HepG2 (cell line): ENCODE measurements at regions not wholly inside any gene's neighbourhood (a gene's known extent, or its start where the extent isn't known, plus 50 kb on each side); places are given as distances from the start of the nearest gene placed in this dataset.

Source experiments
- ATAC-seq: fragments of 200-7000 bp; cut with Tn5 transposase; 3 replicates; pipeline ENCODE4 v1.9.1; 2020; ENCODE audit warnings: mild to moderate bottlenecking, moderate library complexity
- BruUV-seq: library from RNA; stranded (reverse); fragments of 400-500 nt; replicated peaks from 2 replicates; lab custom pipeline; 2021; lab: Mats Ljungman, UMichigan
- CTCF ChIA-PET: fragments of 300-600 bp; formaldehyde crosslinking; extraction: SDS; loops from one replicate; lab custom pipeline; 2021; ENCODE audit warnings: low total read pairs, inconsistent platforms, low intra/inter-chr PET ratio; lab: Yijun Ruan, JAX
- POLR2A ChIA-PET: fragments of 350-600 bp; sonication (Branson Sonifier 250); formaldehyde crosslinking; loops from one replicate; lab custom pipeline; 2020; ENCODE audit warnings: antibody characterized with exemption, inconsistent platforms; lab: Yijun Ruan, JAX
- DNase-seq: peaks from one replicate; pipeline ENCODE4 v3.0.0-alpha.2; 2015; ENCODE audit warnings: low spot score
- FAIRE-seq: peaks from 3 replicates; lab custom pipeline; 2011; peaks lifted over from hg19 to GRCh38; lab: Jason Lieb, UNC
- H2AFZ ChIP-seq: one replicate; pipeline ENCODE4 v1.6.1; 2011; ENCODE audit warnings: low read length, inconsistent platforms
- H3K27ac ChIP-seq: fragments of 300-600 bp; 3 replicates; pipeline ENCODE4 v1.8.0; 2011; ENCODE audit warnings: mixed run types, mild to moderate bottlenecking, mixed read lengths, low read length, inconsistent platforms; ENCODE audit not compliant: insufficient read depth; ENCODE audit errors: extremely low read length
- H3K27me3 ChIP-seq, 2 experiments: fragments of 200-600 bp in 1 of 2; 2 replicates in 1 of 2; 3 replicates in 1 of 2; pipeline versions ENCODE4 v1.6.0 to v1.8.0; 2011; ENCODE audit warnings: low read length in 2 of 2, mild to moderate bottlenecking in 2 of 2, moderate library complexity in 2 of 2, inconsistent platforms in 1 of 2; ENCODE audit not compliant: insufficient read depth in 2 of 2, control insufficient read depth in 1 of 2
- H3K36me3 ChIP-seq, 2 experiments: fragments of 200-600 bp in 1 of 2; replicated peaks in 1 of 2; 2 replicates in 1 of 2; 3 replicates in 1 of 2; pipeline versions ENCODE4 v1.5.1 to v1.8.0; 2011; ENCODE audit warnings: low read length in 2 of 2, inconsistent platforms in 1 of 2; ENCODE audit not compliant: insufficient read depth in 2 of 2, control insufficient read depth in 1 of 2
- H3K4me1 ChIP-seq: 2 replicates; pipeline ENCODE4 v1.5.1; 2012; ENCODE audit warnings: low read length, inconsistent platforms; ENCODE audit not compliant: insufficient read depth
- H3K4me2 ChIP-seq: 2 replicates; pipeline ENCODE4 v1.6.0; 2011; ENCODE audit warnings: low read depth, low read length, inconsistent platforms
- H3K4me3 ChIP-seq, 3 experiments: fragments of 200-600 bp in 1 of 3; sonication (generic), shearing (Covaris generic) in 1 of 3; replicated peaks in 1 of 3; 2 replicates each; pipeline ENCODE4 v1.5.1; 2011 to 2016; ENCODE audit warnings: low read length in 3 of 3, inconsistent platforms in 2 of 3, low read depth in 2 of 3, mild to moderate bottlenecking in 2 of 3, control low read depth in 1 of 3, mixed read lengths in 1 of 3; ENCODE audit not compliant: insufficient read depth in 1 of 3
- H3K79me2 ChIP-seq: one replicate; pipeline ENCODE4 v1.6.1; 2011; ENCODE audit warnings: low read length, inconsistent platforms; ENCODE audit not compliant: insufficient read depth
- H3K9ac ChIP-seq: 2 replicates; pipeline ENCODE4 v1.6.0; 2011; ENCODE audit warnings: mild to moderate bottlenecking, low read depth, low read length, inconsistent platforms; ENCODE audit not compliant: insufficient read depth
- H3K9me3 ChIP-seq: 2 replicates; pipeline ENCODE4 v1.5.1; 2012; ENCODE audit warnings: mild to moderate bottlenecking, low read length
- H4K20me1 ChIP-seq: 2 replicates; pipeline ENCODE4 v1.6.0; 2011; ENCODE audit warnings: inconsistent platforms, mild to moderate bottlenecking, low read length, moderate library complexity; ENCODE audit not compliant: insufficient read depth
- ELK4 ChIP-seq: sonication (generic); formaldehyde crosslinking; IDR thresholded peaks from 2 replicates; pipeline ENCODE4 v1.9.0; 2021; ENCODE audit warnings: missing genetic modification reagents, borderline replicate concordance
- ZBTB40 ChIP-seq, 2 experiments: fragments of 450-650 bp in 1 of 2; sonication (generic) in 1 of 2; formaldehyde crosslinking in 1 of 2; IDR thresholded peaks; 2 replicates each; pipeline versions ENCODE4 v1.6.1 to v1.8.0; 2016 to 2022; ENCODE audit warnings: antibody characterized with exemption in 1 of 2, mild to moderate bottlenecking in 1 of 2, missing genetic modification reagents in 1 of 2
- ZNF326 ChIP-seq: sonication (generic); formaldehyde crosslinking; IDR thresholded peaks from 2 replicates; pipeline ENCODE4 v1.4.0; 2020; ENCODE audit warnings: missing genetic modification reagents, borderline replicate concordance
- ZSCAN5A ChIP-seq: sonication (generic); formaldehyde crosslinking; IDR thresholded peaks from 2 replicates; pipeline ENCODE4 v1.8.0; 2022; ENCODE audit warnings: mild to moderate bottlenecking, missing genetic modification reagents, borderline replicate concordance
- WGBS: methylation state at CpG from one replicate; pipeline ENCODE4 v1.1.6; 2017; ENCODE audit warnings: low lambda C conversion rate; 5-methylcytosine and 5-hydroxymethylcytosine counted together
- in situ Hi-C: cut with HindIII; loops from 2 replicates; pipeline ENCODE4 v1.10.0; 2017; ENCODE audit warnings: low pct_unique_long_range_greater_than_20kb; ENCODE audit not compliant: extremely low pct_ligation_motif_present
- intact Hi-C: fragments of 100-400 bp; cut with micrococcal nuclease; formaldehyde crosslinking; loops from one replicate; pipeline ENCODE4 v1.10.0; 2022; ENCODE audit not compliant: unreplicated experiment

- intact Hi-C loops (no loop called here), in situ Hi-C loops (no loop called here)
- DNase-seq: no peak
- H3K4me2 ChIP-seq: no peak overlapping the region
- no peak for ATAC-seq
- WGBS: 91% methylated on average over 10 of the region's 10 CpGs
- H3K4me1 ChIP-seq: peaks cover 35% of the 10 kb centered on the region
- no peak for FAIRE-seq
- no peaks in the 10 kb centered on the region for H3K36me3 ChIP-seq
- BruUV-seq: no TSS peak
- POLR2A ChIA-PET: no interaction called here
- no peak overlapping the region for H3K27ac ChIP-seq
- H4K20me1 ChIP-seq: no peaks in the 10 kb centered on the region
- no peak overlapping the region for H3K4me3 ChIP-seq
- no peaks in the 10 kb centered on the region for H3K27me3 ChIP-seq
- CTCF ChIA-PET: no interaction called here
- H3K9ac ChIP-seq: no peak overlapping the region
- H3K9me3 ChIP-seq: 0 out of 2 replicates have a peak, but pooled peaks cover 6% of the 10 kb centered on the region
- no peaks in the 10 kb centered on the region for H3K79me2 ChIP-seq
- no peak for TF ChIP-seq ZBTB40 (IDR thresholded peaks at IDR 0.05)
- peak; percentile 93 for TF ChIP-seq ZBTB40 (CRISPR knock-in tag; IDR thresholded peaks at IDR 0.05)
- TF ChIP-seq ELK4: no peak
- no peak for TF ChIP-seq ZNF326 (CRISPR knock-in tag)
- TF ChIP-seq ZSCAN5A (CRISPR knock-in tag): no peak
- H2AFZ ChIP-seq: no peak overlapping the region
These were observed 315.2 kb downstream of the RPS6KC1 start for GRCh38 chr1:213366141-213366831.
